Hepatocyte (in vitro differentiated cells): ENCODE measurements at regions not wholly inside any gene's neighbourhood (a gene's known extent, or its start where the extent isn't known, plus 50 kb on each side); places are given as distances from the start of the nearest gene placed in this dataset.
A peak's percentile ranks its signal among the peaks of the same experiment; 100 is the strongest.

Experiments used
- DNase-seq: peaks from one replicate; pipeline ENCODE4 v3.0.0-alpha.2; 2016; ENCODE audit warnings: low spot score
- H2AFZ ChIP-seq: fragments of 200-600 bp; sonication (generic); 2 replicates; pipeline ENCODE4 v1.6.0; 2016; ENCODE audit warnings: antibody characterized with exemption, mild to moderate bottlenecking
- H3K27ac ChIP-seq: fragments of 200-600 bp; sonication (generic); 2 replicates; pipeline ENCODE4 v1.5.1; 2016; ENCODE audit warnings: mild to moderate bottlenecking
- H3K27me3 ChIP-seq: fragments of 200-600 bp; sonication (generic); 2 replicates; pipeline ENCODE4 v1.6.1; 2016
- H3K36me3 ChIP-seq: fragments of 200-600 bp; sonication (generic); replicated peaks from 2 replicates; pipeline ENCODE4 v1.5.1; 2016; ENCODE audit warnings: low read depth; ENCODE audit not compliant: insufficient read depth
- H3K4me1 ChIP-seq: fragments of 200-600 bp; sonication (generic); 2 replicates; pipeline ENCODE4 v1.5.1; 2016; ENCODE audit warnings: mild to moderate bottlenecking, moderate library complexity; ENCODE audit not compliant: insufficient read depth
- H3K4me2 ChIP-seq: fragments of 200-600 bp; sonication (generic); 2 replicates; pipeline ENCODE4 v1.6.0; 2016
- H3K4me3 ChIP-seq: fragments of 200-600 bp; sonication (generic); 2 replicates; pipeline ENCODE4 v1.5.1; 2016; ENCODE audit warnings: mild to moderate bottlenecking
- H3K79me2 ChIP-seq: fragments of 200-600 bp; sonication (generic); 2 replicates; pipeline ENCODE4 v1.6.0; 2017; ENCODE audit warnings: mild to moderate bottlenecking
- H3K9me2 ChIP-seq: fragments of 200-600 bp; sonication (generic); replicated peaks from 2 replicates; pipeline ENCODE4 v1.6.0; 2017; ENCODE audit warnings: mild to moderate bottlenecking; ENCODE audit not compliant: insufficient read depth
- H3K9me3 ChIP-seq: fragments of 200-600 bp; sonication (generic); 2 replicates; pipeline ENCODE4 v1.5.1; 2016; ENCODE audit warnings: low read depth, mild to moderate bottlenecking
- H4K20me1 ChIP-seq: fragments of 200-600 bp; sonication (generic); 2 replicates; pipeline ENCODE4 v1.6.0; 2016; ENCODE audit warnings: mild to moderate bottlenecking; ENCODE audit not compliant: insufficient read depth, poor library complexity, severe bottlenecking
- EZH2 ChIP-seq: fragments of 200-600 bp; sonication (generic); IDR thresholded peaks from 2 replicates; pipeline ENCODE4 v1.6.1; 2016; ENCODE audit warnings: antibody characterized with exemption, mild to moderate bottlenecking, borderline replicate concordance
- EZH2phosphoT487 ChIP-seq: fragments of 200-600 bp; sonication (generic); IDR thresholded peaks from one replicate; pipeline ENCODE4 v1.6.1; 2018; ENCODE audit warnings: antibody characterized with exemption, mild to moderate bottlenecking, low read depth, moderate library complexity; ENCODE audit not compliant: unreplicated experiment, severe bottlenecking
- WGBS: methylation state at CpG from one replicate; pipeline ENCODE4 v1.1.6; 2016; ENCODE audit warnings: low lambda C conversion rate; ENCODE audit errors: missing lambda C conversion rate; 5-methylcytosine and 5-hydroxymethylcytosine counted together
- TF ChIP-seq, protein P1 (sequence below): fragments of 200-600 bp; sonication (generic); IDR thresholded peaks from 2 replicates; pipeline ENCODE4 v1.5.1; 2016; ENCODE audit warnings: antibody characterized with exemption, mild to moderate bottlenecking; ENCODE audit not compliant: poor library complexity

DNA sequence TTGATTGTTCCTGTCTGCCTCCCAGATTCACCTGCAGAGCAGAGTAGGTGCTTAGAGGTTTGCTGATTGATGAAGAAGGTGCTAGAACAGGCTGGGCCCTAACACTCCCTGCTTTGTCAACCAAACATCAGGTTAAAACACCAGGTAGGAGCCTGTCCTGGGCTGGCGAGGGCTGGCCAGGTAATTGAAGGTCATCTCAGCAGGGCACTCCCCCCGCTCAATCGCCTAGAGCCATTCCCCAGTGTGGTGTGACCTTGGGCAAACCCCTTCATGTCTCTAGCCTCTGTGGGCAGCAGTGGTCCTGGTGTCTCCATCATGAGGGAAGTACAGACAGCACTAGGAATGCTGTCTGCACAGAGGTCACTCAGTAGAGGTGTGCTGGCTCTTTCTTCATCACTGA, 88.3 kb downstream of the KLF15 start:
- no peak overlapping the region for H3K27ac ChIP-seq
- 75% methylated on average over 3 of the region's 3 CpGs for WGBS
- H3K4me1 ChIP-seq = peaks cover 14% of the 10 kb centered on the region

DNA sequence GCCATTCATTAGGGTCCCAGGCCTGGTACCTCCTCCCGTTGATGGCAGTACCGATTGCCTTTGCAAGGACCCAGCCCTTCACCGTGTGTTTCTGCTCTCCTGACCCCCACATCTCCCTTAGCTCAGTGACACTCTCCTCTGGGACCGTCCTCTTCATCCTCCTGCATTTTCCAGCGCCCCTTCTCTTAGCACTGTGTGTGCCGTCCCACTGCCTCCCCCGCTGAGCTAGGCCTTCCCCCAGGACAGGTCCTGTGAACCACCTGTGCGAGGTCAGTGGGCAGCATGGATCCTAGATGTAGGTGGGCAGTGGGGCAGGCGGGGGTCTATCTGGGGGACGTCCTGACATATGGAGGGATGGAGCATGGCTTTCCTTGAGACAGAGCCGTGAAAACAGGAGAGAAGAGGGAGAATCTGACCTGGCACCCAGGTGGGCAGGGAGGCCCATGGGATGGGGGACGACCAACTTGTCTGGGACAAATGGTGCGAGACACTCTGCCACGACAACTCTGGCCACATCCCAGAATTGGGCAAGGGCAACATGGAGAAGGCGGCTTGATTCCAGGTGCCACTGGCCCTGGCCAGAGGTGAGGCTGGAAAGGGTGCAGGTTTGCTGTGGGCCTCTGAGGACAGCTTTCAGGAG, 87.7 kb upstream of the ALDH1L1 start:
- no peak overlapping the region for H3K4me3 ChIP-seq
- no peaks in the 10 kb centered on the region for H3K9me2 ChIP-seq
- 88% methylated on average over 14 of the region's 15 CpGs for WGBS
- peak overlapping the region; percentile 32 for H2AFZ ChIP-seq
- H3K4me2 ChIP-seq = peak overlapping the region; percentile 75
- H3K4me1 ChIP-seq = peaks cover 14% of the 10 kb centered on the region
- H3K9me3 ChIP-seq = no peaks in the 10 kb centered on the region
- H4K20me1 ChIP-seq = no peaks in the 10 kb centered on the region
- H3K36me3 ChIP-seq = no peaks in the 10 kb centered on the region
- TF ChIP-seq, protein P1, sequence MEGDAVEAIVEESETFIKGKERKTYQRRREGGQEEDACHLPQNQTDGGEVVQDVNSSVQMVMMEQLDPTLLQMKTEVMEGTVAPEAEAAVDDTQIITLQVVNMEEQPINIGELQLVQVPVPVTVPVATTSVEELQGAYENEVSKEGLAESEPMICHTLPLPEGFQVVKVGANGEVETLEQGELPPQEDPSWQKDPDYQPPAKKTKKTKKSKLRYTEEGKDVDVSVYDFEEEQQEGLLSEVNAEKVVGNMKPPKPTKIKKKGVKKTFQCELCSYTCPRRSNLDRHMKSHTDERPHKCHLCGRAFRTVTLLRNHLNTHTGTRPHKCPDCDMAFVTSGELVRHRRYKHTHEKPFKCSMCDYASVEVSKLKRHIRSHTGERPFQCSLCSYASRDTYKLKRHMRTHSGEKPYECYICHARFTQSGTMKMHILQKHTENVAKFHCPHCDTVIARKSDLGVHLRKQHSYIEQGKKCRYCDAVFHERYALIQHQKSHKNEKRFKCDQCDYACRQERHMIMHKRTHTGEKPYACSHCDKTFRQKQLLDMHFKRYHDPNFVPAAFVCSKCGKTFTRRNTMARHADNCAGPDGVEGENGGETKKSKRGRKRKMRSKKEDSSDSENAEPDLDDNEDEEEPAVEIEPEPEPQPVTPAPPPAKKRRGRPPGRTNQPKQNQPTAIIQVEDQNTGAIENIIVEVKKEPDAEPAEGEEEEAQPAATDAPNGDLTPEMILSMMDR = no peak
- TF ChIP-seq EZH2phosphoT487 = no peak
- TF ChIP-seq EZH2 = no peak
- peak overlapping the region; percentile 82 for H3K27ac ChIP-seq
- H3K27me3 ChIP-seq = no peaks in the 10 kb centered on the region
- no peaks in the 10 kb centered on the region for H3K79me2 ChIP-seq
- DNase-seq = no peak

More for the DNA sequence above, 88.3 kb downstream of the KLF15 start:
- no peaks in the 10 kb centered on the region for H3K36me3 ChIP-seq
- H3K9me3 ChIP-seq = no peaks in the 10 kb centered on the region
- H3K27me3 ChIP-seq = no peaks in the 10 kb centered on the region
- H2AFZ ChIP-seq = no peak overlapping the region
- no peak overlapping the region for H3K4me3 ChIP-seq
- no peak for DNase-seq
- H3K4me2 ChIP-seq = no peak overlapping the region
- TF ChIP-seq EZH2 = no peak
- TF ChIP-seq, protein P1 = no peak
- TF ChIP-seq EZH2phosphoT487 = no peak
- no peaks in the 10 kb centered on the region for H3K79me2 ChIP-seq
- no peaks in the 10 kb centered on the region for H3K9me2 ChIP-seq
- no peaks in the 10 kb centered on the region for H4K20me1 ChIP-seq

DNA sequence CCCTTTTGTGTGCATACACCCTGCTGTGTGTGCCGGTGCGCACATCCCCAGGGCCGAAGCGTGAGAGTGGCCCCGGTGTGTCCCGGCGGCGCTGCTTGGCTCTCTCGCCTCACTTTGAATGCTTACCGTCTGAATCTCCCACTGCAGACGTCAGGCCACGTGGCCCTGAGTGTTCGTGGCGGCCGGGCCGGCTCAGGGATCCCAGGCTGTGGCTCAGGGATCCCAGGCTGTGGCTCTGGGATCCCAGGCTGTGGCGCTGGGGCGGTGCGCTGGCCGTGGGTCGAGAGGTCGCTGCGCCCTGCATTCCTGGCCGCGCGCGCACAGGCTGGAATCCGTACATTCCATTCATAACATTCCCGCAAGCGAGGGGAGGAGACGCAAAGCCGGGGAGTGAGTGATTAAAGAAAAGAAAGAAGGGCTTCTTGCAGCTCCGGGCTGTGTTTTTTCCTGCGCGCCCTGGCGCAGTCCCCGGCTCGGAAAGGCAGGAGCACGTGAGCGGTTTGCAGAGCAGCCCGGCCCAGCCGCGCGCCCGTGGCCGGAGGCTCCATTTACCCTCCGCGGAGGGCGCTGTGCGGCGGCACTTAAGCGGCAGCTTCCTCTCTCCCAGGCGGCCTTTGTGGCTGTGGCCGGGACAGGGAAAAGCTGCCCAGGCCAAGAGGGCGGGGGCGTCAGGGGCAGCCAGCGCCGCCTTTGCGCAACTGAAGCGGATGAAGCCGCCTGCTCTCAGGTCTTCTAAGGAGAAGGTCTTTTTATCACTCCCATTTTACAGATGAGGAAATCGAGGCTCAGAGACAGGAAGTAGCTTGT, 87.0 kb upstream of the ALDH1L1 start:
- WGBS = 7% methylated on average over 60 of the region's 62 CpGs
- peak; percentile 88 for DNase-seq
- Histone ChIP-seq H3K9me2 (no peaks in the 10 kb centered on the region), H3K27ac (peak overlapping the region; percentile 82), H3K27me3 (no peaks in the 10 kb centered on the region), H3K79me2 (no peaks in the 10 kb centered on the region), H2AFZ (peak overlapping the region; percentile 32), H4K20me1 (no peaks in the 10 kb centered on the region), H3K9me3 (no peaks in the 10 kb centered on the region), H3K4me3 (no peak overlapping the region), H3K4me2 (peak overlapping the region; percentile 75), H3K4me1 (peaks cover 14% of the 10 kb centered on the region), H3K36me3 (no peaks in the 10 kb centered on the region)
- TF ChIP-seq, protein P1 = no peak
- TF ChIP-seq EZH2phosphoT487 (no peak), EZH2 (no peak)
